ENCODE measurements at regions not wholly inside any gene's neighbourhood (a gene's known extent, or its start where the extent isn't known, plus 50 kb on each side); places are given as distances from the start of the nearest gene placed in this dataset.

DNA sequence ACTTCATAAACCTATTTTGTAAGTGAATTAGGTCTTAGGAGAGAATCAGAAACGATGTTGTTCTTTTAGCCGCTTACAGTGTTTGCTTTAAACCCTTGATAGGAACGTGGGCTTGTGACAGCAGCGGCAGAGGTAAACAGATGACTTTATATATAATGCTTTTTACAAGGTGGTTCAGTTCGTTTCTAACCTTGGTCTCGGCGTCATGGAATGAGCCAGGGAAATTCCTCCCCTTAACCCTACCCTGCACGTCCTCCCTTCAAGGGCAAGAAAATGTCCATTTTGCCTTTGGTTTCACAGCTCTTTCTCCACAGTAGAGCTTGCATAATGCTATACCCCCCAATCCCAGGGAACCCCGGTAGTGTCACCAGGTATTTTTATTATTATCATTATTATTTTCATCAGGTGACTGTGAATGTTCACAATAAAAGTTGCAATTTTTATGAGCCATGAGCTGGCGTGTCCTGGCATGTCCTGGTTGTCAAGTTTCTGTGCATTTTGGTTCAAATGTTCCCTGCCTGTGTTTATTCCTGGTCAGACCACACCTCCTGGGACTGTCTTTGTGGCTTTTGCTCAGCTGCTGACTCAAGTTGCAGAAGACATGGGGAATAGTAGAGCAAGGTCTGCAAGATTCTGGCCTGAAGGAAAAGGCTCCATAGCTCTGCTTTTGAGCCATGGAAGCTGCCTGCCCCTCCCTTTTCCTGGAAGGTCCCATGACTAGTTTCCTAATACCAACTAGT, 112.8 kb upstream of the BMP2 start:
- no peaks in the 10 kb centered on the region for H3K4me1 Mint-ChIP-seq
- no peak overlapping the region for H3K27ac Mint-ChIP-seq
- H3K36me3 Mint-ChIP-seq = no peaks in the 10 kb centered on the region
- no peak for ATAC-seq
- H3K27me3 Mint-ChIP-seq = no peaks in the 10 kb centered on the region
- H3K9me3 Mint-ChIP-seq = peaks cover 10% of the 10 kb centered on the region
- H3K4me3 Mint-ChIP-seq = no peak overlapping the region

DNA sequence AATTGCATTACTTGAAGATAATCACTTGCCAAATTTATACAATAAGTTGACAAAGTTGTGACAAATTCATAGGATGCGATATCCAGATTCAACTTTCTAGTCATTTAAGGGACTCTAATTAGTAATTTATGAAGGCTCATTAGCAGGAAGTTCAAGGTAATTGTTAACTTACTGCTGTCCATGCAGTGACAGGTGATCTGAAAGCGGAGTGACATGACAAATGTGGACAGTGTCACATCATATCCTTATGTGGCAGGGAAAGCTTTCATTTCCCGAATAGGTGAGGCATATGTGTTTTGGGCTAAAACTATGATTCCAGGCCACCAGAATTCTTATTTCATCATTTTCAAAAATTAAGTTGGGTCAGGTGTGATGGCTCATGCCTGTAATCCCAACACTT, 115.9 kb upstream of the BMP2 start:
- Mint-ChIP-seq H3K4me3 (no peak overlapping the region), H3K27me3 (no peaks in the 10 kb centered on the region), H3K4me1 (no peaks in the 10 kb centered on the region), H3K27ac (no peak overlapping the region), H3K36me3 (no peaks in the 10 kb centered on the region), H3K9me3 (peaks cover 6% of the 10 kb centered on the region)
- no peak for ATAC-seq

DNA sequence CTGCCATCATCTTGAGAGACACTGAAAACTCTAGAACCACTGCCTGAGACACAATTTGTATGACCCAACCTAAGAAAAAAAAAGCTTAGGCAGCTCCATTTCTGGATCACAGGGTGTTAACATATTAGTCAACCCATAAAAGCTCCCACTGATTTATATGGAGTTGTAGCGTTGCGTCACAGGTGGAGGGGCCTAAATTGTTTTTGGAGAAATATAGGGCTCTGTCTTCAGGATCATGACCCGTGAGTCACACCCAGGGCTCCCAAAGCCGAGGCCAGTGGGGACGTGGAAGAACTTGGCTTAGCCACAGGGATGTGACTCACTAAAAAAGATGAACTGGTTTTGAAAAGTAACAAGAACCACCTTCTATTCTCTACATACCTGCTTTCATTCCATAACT, 116.5 kb upstream of the BMP2 start:
- H3K4me1 Mint-ChIP-seq = no peaks in the 10 kb centered on the region
- H3K36me3 Mint-ChIP-seq = no peaks in the 10 kb centered on the region
- no peak overlapping the region for H3K27ac Mint-ChIP-seq
- peaks cover 6% of the 10 kb centered on the region for H3K9me3 Mint-ChIP-seq
- no peak for ATAC-seq
- H3K4me3 Mint-ChIP-seq = no peak overlapping the region
- no peaks in the 10 kb centered on the region for H3K27me3 Mint-ChIP-seq

DNA sequence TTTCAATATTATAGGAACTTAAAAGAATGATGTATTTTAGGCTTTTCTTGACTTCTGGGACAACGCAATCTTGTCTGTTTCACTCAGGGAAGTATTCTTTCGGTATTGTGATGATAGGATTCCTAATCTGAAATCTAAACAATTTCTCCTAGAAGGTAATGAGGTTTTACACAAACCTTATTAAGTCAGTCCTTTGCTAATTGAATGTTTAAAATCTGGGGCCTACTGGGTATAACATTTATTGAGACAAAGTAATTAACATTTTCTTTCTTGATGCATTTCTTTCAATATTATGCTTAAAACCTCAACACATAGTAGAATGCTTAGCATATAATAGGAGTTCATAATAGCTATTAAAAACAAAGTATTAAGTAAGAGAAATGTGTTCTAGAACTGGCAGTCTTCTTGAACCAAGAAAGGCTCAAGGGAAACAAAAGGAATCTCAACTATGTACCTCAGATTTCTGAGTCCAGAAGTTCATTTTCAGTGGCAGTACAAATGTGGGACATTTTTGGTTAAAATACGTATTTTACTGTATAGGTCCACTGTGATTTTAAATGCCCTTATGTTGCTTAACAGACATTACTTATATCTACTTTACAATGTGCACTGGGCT, 121.4 kb upstream of the BMP2 start:
- no peak overlapping the region for H3K27ac Mint-ChIP-seq
- H3K9me3 Mint-ChIP-seq = peaks cover 6% of the 10 kb centered on the region
- no peaks in the 10 kb centered on the region for H3K27me3 Mint-ChIP-seq
- no peak for ATAC-seq
- no peak overlapping the region for H3K4me3 Mint-ChIP-seq
- no peaks in the 10 kb centered on the region for H3K4me1 Mint-ChIP-seq
- no peaks in the 10 kb centered on the region for H3K36me3 Mint-ChIP-seq

DNA sequence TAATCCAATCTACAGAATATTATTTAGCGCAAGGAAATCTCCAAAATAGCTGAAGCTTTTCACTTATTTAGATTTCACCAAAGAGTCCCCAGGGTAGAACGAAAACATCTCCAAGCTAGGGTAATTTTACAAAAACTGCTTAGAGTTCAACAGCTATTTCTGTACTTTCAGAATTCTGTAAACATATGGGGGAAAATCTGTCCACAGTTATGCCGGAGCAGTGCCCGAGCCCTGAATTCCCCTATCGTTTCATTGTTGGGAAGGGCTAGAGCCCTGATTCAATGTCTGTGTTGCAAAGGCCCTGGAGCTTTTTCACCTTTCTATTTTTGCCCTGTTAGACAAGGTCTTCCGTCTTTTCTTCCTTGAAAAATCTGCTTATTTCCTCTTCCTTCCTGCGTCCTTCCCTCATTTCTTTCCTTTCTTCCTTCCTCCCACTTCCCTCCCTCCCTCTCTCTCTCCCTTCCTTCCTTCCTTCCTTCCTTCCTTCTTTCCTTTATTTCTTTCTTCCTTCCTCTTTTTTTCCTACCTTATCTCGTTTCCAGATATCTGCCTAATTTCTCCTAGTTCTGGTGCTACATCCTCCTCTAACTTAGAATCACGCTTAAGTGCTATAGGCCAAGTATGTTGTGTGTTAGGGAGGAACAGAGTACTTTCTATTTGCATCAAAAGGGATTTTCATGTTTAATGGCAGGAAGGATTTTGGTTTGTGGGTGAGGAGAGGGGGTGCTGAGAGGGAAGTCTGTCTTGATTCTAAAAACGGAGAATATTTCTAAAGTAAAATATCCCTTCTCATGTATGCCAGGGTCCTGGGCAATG, 122.5 kb upstream of the BMP2 start:
- Mint-ChIP-seq H3K9me3 (peaks cover 13% of the 10 kb centered on the region), H3K27ac (no peak overlapping the region), H3K4me3 (no peak overlapping the region), H3K4me1 (no peaks in the 10 kb centered on the region), H3K27me3 (no peaks in the 10 kb centered on the region), H3K36me3 (no peaks in the 10 kb centered on the region)
- ATAC-seq = no peak

DNA sequence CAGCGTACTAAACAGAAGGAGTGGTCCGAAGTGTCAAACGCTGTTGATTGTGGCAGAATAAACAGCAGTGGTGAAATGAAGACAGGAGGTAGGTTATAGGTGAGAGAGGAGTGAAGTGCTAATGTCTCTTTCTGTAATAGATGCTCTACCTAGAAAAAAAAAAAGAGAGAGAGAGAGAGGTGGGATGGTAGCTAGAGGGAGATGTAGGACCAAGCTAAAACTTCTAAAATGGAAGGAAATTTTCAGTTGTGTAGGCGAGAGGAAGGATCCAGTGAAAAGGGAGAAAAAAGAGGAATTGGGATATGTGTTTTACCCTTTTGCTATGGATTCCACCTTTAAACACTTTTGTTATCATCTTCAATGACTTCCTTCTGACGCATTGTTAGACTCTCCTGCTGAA, 126.5 kb upstream of the BMP2 start:
- H3K4me1 Mint-ChIP-seq = no peaks in the 10 kb centered on the region
- H3K27ac Mint-ChIP-seq = no peak overlapping the region
- no peak for ATAC-seq
- no peak overlapping the region for H3K4me3 Mint-ChIP-seq
- H3K36me3 Mint-ChIP-seq = no peaks in the 10 kb centered on the region
- H3K9me3 Mint-ChIP-seq = peaks cover 15% of the 10 kb centered on the region
- H3K27me3 Mint-ChIP-seq = no peaks in the 10 kb centered on the region

DNA sequence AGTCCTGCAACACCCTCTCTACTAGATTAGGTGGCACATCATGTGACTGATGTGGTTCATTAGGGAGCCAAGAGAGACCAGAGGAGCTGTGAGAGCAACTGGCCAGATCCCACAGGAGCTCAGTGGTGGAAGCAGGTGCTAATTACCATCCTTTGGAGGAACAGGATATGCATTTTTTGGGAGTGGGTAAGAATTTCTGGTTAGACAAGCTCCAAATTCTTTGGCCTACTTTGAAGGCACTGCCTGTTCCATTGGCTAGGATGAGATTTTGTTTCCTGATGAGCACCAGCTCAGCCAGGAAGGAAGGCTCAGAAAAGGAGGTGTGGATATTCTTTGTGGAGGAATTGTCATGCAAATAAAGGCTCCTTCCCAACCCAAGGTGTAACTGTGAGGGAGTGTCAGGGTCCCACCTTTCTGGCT, 130.3 kb upstream of the BMP2 start:
- Mint-ChIP-seq H3K4me3 (no peak overlapping the region), H3K9me3 (peaks cover 14% of the 10 kb centered on the region), H3K36me3 (no peaks in the 10 kb centered on the region), H3K27ac (no peak overlapping the region), H3K4me1 (no peaks in the 10 kb centered on the region), H3K27me3 (no peaks in the 10 kb centered on the region)
- ATAC-seq = no peak

DNA sequence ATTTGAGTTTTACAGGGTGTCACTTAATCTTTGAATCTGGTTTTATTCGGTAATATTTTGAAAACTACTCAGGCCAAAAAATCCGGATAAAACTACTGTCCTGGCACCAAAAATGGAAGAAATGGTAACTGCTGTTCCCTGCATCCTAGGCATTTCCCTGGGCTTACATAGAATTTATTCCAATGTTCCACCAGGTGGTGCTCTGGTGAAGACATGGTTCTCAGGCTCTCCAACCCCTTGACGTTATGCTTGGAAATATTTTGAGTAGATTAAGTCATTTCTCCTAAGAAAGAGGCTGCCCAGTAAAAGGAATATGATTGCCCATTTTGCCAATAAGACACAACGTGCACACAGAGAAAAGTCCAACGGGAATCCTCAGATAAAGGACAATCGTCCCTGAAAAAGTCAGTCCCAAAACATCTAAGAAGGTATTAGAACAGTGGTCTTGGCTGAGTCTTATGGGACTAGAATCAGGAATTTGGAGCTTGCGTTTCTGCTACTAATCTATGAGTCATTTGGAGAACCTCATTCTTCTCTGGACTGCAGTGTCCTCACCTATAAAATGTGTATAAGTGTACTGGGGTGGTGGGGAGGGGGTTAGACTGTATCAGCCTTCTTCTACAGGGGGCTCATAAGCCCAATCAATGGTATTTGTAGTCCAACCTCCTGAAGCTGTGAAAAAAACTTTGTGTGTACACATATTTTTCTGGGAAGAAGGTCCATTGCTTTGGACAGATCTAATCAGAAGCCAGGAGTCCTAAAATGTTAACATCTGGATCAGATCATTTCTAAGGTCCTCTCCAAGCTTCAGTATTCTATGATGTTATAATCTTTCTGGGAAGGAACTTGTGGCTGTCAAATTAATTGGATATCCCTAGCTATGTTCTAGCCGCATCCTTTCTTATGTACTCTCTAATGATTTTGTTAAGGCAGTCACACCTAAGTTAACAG, 131.0 kb upstream of the BMP2 start:
- no peak for ATAC-seq
- Mint-ChIP-seq H3K4me3 (no peak overlapping the region), H3K27me3 (no peaks in the 10 kb centered on the region), H3K9me3 (peaks cover 14% of the 10 kb centered on the region), H3K36me3 (no peaks in the 10 kb centered on the region), H3K4me1 (no peaks in the 10 kb centered on the region), H3K27ac (no peak overlapping the region)

DNA sequence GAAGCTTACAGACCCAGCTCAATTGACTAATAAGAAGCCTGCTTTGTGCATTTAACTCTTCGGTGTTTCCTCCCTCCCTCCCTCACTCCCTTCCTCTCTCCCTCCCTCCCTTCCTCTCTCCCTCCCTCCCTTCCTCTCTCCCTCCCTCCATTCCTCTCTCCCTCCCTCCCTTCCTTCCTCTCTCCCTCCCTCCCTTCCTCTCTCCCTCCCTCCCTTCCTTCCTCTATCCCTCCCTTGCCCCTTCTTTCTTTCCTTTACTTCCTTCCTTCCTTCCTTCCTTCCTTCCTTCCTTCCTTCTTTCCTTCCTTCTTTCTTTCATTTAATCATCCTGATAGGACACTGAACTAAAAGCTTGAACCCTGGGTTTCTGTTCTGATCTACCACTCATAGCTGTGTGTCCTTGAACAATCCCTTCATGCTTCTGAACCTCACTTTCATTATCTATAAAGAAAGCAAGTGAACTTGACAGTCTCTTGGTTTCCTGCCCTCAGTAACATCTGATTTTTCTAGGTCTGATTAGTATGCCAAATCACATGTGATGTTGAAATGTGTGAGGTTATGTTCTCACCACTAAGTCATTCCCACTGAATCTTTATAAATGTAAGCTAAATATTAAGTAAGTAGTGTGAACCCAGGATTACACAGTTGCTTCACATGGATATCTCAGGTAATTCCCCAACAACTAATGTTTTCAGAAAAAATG, 132.3 kb upstream of the BMP2 start:
- no peak overlapping the region for H3K27ac Mint-ChIP-seq

DNA sequence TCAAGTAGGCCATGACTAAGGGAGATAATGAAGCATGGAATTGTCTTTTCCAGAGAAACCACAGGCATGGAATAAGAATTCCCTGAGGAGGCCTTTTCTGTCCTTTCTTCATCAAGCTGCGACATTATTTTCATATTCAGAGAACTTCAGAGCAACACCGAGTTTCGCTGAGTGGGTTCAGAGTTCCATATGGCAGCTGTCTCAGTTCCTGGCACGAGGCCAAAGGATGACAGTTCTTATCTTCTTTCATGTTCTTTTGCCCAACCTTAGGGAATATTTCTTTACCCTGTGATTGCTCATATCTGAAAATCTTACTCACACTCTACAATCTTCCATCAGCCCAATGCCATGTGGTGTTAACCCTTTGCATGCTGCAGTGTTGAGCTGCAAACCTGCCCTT, 135.3 kb upstream of the BMP2 start:
- no peaks in the 10 kb centered on the region for H3K36me3 Mint-ChIP-seq
- H3K27me3 Mint-ChIP-seq = no peaks in the 10 kb centered on the region
- no peak overlapping the region for H3K4me3 Mint-ChIP-seq
- no peak for ATAC-seq
- H3K4me1 Mint-ChIP-seq = no peaks in the 10 kb centered on the region
- no peak overlapping the region for H3K27ac Mint-ChIP-seq
- peaks cover 11% of the 10 kb centered on the region for H3K9me3 Mint-ChIP-seq

More for the DNA sequence above, 132.3 kb upstream of the BMP2 start:
- Mint-ChIP-seq H3K4me1 (no peaks in the 10 kb centered on the region), H3K27me3 (no peaks in the 10 kb centered on the region), H3K36me3 (no peaks in the 10 kb centered on the region), H3K4me3 (no peak overlapping the region), H3K9me3 (peaks cover 12% of the 10 kb centered on the region)
- ATAC-seq = no peak

DNA sequence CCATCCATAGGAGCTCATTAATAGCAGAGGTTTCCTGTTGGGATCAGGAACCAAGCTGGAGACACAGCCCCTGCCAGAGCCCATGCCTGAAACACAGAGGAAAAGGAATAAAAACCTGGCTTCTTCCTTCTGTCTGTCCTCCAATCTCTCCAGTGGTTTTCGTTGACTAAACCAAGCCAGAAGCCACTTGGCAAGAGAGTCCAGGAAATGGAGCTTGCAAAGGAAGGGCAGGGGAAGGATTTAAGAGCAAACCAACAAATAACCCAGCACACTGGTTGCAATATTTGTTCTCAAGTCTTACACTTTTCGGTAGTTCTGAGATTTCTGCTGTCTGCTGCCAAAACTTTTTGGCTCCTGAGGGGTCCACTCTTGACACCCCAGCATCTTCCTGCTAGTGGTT, 137.0 kb upstream of the BMP2 start:
- Mint-ChIP-seq H3K4me1 (no peaks in the 10 kb centered on the region), H3K27ac (no peak overlapping the region), H3K27me3 (no peaks in the 10 kb centered on the region), H3K4me3 (no peak overlapping the region), H3K36me3 (no peaks in the 10 kb centered on the region), H3K9me3 (peaks cover 11% of the 10 kb centered on the region)
- no peak for ATAC-seq

DNA sequence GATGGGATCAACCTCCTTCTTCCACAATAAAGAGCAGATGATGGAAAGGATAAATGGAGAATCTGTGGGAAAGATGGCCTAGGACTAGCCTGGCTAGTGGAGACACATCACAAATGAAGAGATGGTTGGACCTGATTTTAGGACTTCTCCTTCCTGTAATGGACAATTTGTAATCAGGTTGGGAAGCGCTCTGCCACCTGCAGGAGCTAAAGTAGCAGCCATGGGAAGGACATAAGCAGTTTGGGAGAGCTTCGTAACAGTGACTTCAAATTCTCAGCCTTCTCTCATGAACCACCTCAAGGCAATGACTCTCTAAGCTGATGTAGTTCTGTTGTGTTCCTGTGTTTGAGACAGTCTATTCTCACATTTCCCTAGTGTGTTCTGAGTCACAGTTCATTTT, 137.9 kb upstream of the BMP2 start:
- no peaks in the 10 kb centered on the region for H3K27me3 Mint-ChIP-seq
- no peak for ATAC-seq
- H3K4me1 Mint-ChIP-seq = no peaks in the 10 kb centered on the region
- H3K36me3 Mint-ChIP-seq = no peaks in the 10 kb centered on the region
- H3K4me3 Mint-ChIP-seq = no peak overlapping the region
- H3K9me3 Mint-ChIP-seq = peaks cover 8% of the 10 kb centered on the region
- no peak overlapping the region for H3K27ac Mint-ChIP-seq

DNA sequence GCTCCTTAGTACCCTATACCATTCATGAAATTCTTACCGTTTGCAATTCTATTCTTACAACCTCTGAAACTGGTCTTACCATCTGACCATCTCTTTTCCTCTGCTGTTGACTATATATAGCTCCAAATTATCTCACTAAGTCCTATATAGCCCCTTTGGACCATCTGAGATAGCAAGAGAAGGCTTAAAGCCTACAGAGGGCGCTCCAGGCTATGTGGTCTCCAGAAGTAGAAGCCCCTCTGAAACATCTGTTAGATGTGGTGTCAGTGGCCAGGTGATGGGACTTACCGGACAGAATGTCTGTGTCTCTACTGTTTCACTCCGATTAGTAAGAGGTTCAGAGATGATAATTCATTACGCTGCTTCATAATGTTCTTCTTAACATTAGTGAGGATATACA, 140.7 kb upstream of the BMP2 start:
- no peak for ATAC-seq
- H3K4me3 Mint-ChIP-seq = no peak overlapping the region
- no peaks in the 10 kb centered on the region for H3K27me3 Mint-ChIP-seq
- H3K36me3 Mint-ChIP-seq = no peaks in the 10 kb centered on the region
- H3K9me3 Mint-ChIP-seq = peaks cover 8% of the 10 kb centered on the region
- no peaks in the 10 kb centered on the region for H3K4me1 Mint-ChIP-seq
- no peak overlapping the region for H3K27ac Mint-ChIP-seq

DNA sequence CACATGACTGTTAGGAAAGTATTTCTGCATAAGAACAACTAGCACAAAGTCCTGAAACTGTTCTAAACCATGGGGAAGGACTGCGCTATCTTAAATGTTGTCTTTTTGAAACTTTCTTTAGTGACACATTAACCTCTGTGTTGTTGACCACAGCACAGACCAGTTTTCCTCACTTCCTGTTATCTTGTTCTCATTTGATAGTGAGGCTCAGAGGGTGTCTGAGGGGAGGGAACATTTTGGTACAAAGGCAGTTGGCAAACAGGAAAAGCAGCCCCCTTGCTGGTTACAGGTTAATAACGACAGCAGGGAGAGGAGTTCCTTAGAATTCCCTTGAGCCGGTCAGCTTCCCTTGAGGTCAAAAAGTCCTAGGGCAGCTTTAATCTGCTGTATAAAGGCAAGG, 143.5 kb upstream of the BMP2 start:
- no peak for ATAC-seq
- no peaks in the 10 kb centered on the region for H3K4me1 Mint-ChIP-seq
- no peak overlapping the region for H3K27ac Mint-ChIP-seq
- H3K27me3 Mint-ChIP-seq = no peaks in the 10 kb centered on the region
- H3K9me3 Mint-ChIP-seq = peaks cover 3% of the 10 kb centered on the region
- no peaks in the 10 kb centered on the region for H3K36me3 Mint-ChIP-seq
- H3K4me3 Mint-ChIP-seq = no peak overlapping the region

Data from stimulated activated memory B cell treated with anti-CD40 and anti-IgM and Interleukin-4, amounts not matched to agents 10 μg/mL and 1 μg/mL and 100 μg/mL, for 72 hours (primary cell).